ENCODE measurements at regions not wholly inside any gene's neighbourhood (a gene's known extent, or its start where the extent isn't known, plus 50 kb on each side); places are given as distances from the start of the nearest gene placed in this dataset.
"Not testable (repeated sequence)": the region's sequence is repeated elsewhere in the genome, so short reads cannot be mapped to it uniquely, and the experiment has no call there.

DNA sequence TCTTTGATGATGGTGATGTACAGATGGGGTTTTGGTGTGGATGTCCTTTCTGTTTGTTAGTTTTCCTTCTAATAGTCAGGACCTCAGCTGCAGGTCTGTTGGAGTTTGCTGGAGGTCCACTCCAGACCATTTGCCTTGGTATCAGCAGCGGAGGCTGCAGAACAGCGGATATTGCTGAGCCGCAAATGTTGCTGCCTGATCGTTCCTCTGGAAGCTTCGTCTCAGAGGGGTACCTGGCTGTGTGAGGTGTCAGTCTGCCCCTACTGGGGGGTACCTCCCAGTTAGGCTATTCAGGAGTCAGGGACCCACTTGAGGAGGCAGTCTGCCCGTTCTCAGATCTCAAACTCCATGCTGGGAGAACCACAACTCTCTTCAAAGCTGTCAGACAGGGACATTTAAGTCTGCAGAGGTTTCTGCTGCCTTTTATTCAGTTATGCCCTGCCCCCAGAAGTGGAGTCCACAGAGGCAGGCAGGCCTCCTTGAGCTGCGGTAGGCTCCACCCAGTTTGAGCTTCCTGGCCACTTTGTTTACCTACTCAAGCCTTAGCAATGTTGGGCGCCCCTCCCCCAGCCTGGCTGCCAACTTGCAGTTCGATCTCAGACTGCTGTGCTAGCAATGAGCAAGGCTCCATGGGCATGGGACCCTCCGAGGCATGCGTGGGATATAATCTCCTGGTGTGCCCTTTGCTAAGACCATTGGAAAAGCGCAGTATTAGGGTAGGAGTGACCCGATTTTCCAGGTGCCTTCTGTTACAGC, 264.5 kb downstream of the MATN1 start:
- not testable (repeated sequence) for TF ChIP-seq SIX5 (IDR thresholded peaks at IDR 0.05; ENCODE audit: low read depth, low read length, severe bottlenecking); CEBPZ (IDR thresholded peaks at IDR 0.05; ENCODE audit: low read depth, low read length); JUND (IDR thresholded peaks at IDR 0.05; ENCODE audit: low read depth, low read length); EZH2 (IDR thresholded peaks at IDR 0.05; ENCODE audit: borderline replicate concordance, control insufficient read depth, low read depth, low read length)
